GM18858 (cell line): ENCODE measurements at regions not wholly inside any gene's neighbourhood (a gene's known extent, or its start where the extent isn't known, plus 50 kb on each side); places are given as distances from the start of the nearest gene placed in this dataset.
A peak's percentile ranks its signal among the peaks of the same experiment; 100 is the strongest.

Source experiments
- ATAC-seq: cut with Tn5 transposase; IDR thresholded peaks from one replicate; pipeline ENCODE4 v1.9.1; 2021; ENCODE audit not compliant: unreplicated experiment

GRCh38 chr5:171578829-171579491, 159.5 kb downstream of the FGF18 start:
- no peak for ATAC-seq

- ATAC-seq: no peak
Observed at GRCh38 chr5:171579976-171580411, 160.5 kb downstream of the FGF18 start.

- no peak for ATAC-seq
Observed at GRCh38 chr5:171580502-171581265, 161.2 kb downstream of the FGF18 start.

GRCh38 chr5:171581781-171582180, 162.3 kb downstream of the FGF18 start:
- ATAC-seq: no peak

- ATAC-seq: no peak
Observed at GRCh38 chr5:171582849-171583248, 163.4 kb downstream of the FGF18 start.

GRCh38 chr5:171585981-171586380, 166.5 kb downstream of the FGF18 start:
- no peak for ATAC-seq

- ATAC-seq: no peak
Observed at GRCh38 chr5:171586436-171586835, 167.0 kb downstream of the FGF18 start.

- no peak for ATAC-seq
Observed at GRCh38 chr5:171588046-171588445, 168.6 kb downstream of the FGF18 start.

GRCh38 chr5:171588790-171589189, 169.3 kb downstream of the FGF18 start:
- ATAC-seq: no peak

GRCh38 chr5:171589461-171589860, 170.0 kb downstream of the FGF18 start:
- ATAC-seq: no peak

- no peak for ATAC-seq
Observed at GRCh38 chr5:171592076-171592475, 172.6 kb downstream of the FGF18 start.

- no peak for ATAC-seq
Observed at GRCh38 chr5:171592736-171593135, 173.3 kb downstream of the FGF18 start.

- ATAC-seq: no peak
Observed at GRCh38 chr5:171593401-171593800, 174.0 kb downstream of the FGF18 start.

GRCh38 chr5:171593976-171594375, 174.5 kb downstream of the FGF18 start:
- no peak for ATAC-seq

- ATAC-seq: no peak
Observed at GRCh38 chr5:171595401-171595800, 176.0 kb downstream of the FGF18 start.

GRCh38 chr5:171595801-171596231, 176.4 kb downstream of the FGF18 start:
- ATAC-seq: peak; percentile 68

GRCh38 chr5:171596391-171596878, 177.0 kb downstream of the FGF18 start:
- ATAC-seq: no peak

- ATAC-seq: no peak
Observed at GRCh38 chr5:171597946-171598640, 178.6 kb downstream of the FGF18 start.

GRCh38 chr5:171598641-171599152, 179.2 kb downstream of the FGF18 start:
- ATAC-seq: no peak

GRCh38 chr5:171599411-171599810, 180.0 kb downstream of the FGF18 start:
- no peak for ATAC-seq

GRCh38 chr5:171599957-171600612, 180.6 kb downstream of the FGF18 start:
- ATAC-seq: no peak
